ENCODE measurements at regions not wholly inside any gene's neighbourhood (a gene's known extent, or its start where the extent isn't known, plus 50 kb on each side); places are given as distances from the start of the nearest gene placed in this dataset.

GRCh38 chr12:126027825-126028224 is 962.6 kb downstream of the AACS start:
- POLR2A ChIA-PET (ENCODE audit: partially characterized antibody) = no interaction called here
- Histone ChIP-seq H2AFZ (ENCODE audit: low read length) (no peak overlapping the region), H4K20me1 (replicated peaks in 1 of 2; ENCODE audit: control insufficient read depth in 1 of 2, insufficient read depth in 2 of 2, low read length in 2 of 2) (no peaks in the 10 kb centered on the region), H2AK5ac (ENCODE audit: low read depth, low read length) (no peak overlapping the region), H3K23me2 (ENCODE audit: low read depth, low read length) (no peaks in the 10 kb centered on the region), H3K9me3 (ENCODE audit: insufficient read depth in 2 of 2, low read depth in 1 of 2, low read length in 1 of 2) (no peaks in the 10 kb centered on the region), H3K9ac (replicated peaks in 1 of 4; ENCODE audit: extremely low read depth in 1 of 4, low read depth in 3 of 4, low read length in 3 of 4) (no peak overlapping the region), H3K4ac (replicated peaks; ENCODE audit: insufficient read length, low read depth, low read length) (no peak overlapping the region), H4K91ac (replicated peaks; ENCODE audit: insufficient read length, low read length) (no peak overlapping the region), H2BK120ac (replicated peaks; ENCODE audit: low read depth, low read length) (no peak overlapping the region), H3K4me1 (replicated peaks in 1 of 4; ENCODE audit: control insufficient read depth in 3 of 4, insufficient read depth in 4 of 4, low read length in 3 of 4) (no peaks in the 10 kb centered on the region), H2BK15ac (ENCODE audit: low read length) (no peak overlapping the region), H3K4me3 (ENCODE audit: extremely low read depth in 1 of 4, insufficient read depth in 2 of 4, low read depth in 3 of 4, low read length in 4 of 4) (no peak overlapping the region), H3K36me3 (ENCODE audit: control insufficient read depth in 2 of 4, insufficient read depth in 4 of 4, low read length in 3 of 4) (no peaks in the 10 kb centered on the region), H3K27ac (ENCODE audit: low read depth, low read length) (no peak overlapping the region), H3K27me3 (replicated peaks in 1 of 4; ENCODE audit: control insufficient read depth in 3 of 4, extremely low read depth in 1 of 4, insufficient read depth in 3 of 4, low read length in 3 of 4) (no peaks in the 10 kb centered on the region), H3K23ac (ENCODE audit: insufficient read length) (no peak overlapping the region), H3K79me1 (ENCODE audit: low read depth, low read length) (no peaks in the 10 kb centered on the region), H3K4me2 (ENCODE audit: insufficient read depth in 1 of 2, low read depth in 2 of 2, low read length in 2 of 2) (no peak overlapping the region), H3K14ac (ENCODE audit: insufficient read length) (no peak overlapping the region), H3K56ac (replicated peaks; ENCODE audit: insufficient read length, low read depth, low read length) (no peak overlapping the region), H3K79me2 (ENCODE audit: control insufficient read depth in 1 of 2, insufficient read depth in 2 of 2, low read length in 2 of 2) (no peaks in the 10 kb centered on the region), H2BK12ac (ENCODE audit: low read depth, low read length) (no peak overlapping the region), H4K8ac (ENCODE audit: extremely low read depth, insufficient read depth, low read length) (no peak overlapping the region), H2BK5ac (ENCODE audit: low read depth, low read length) (no peak overlapping the region), H3K18ac (ENCODE audit: extremely low read depth, low read length) (no peak overlapping the region), H2BK20ac (ENCODE audit: low read length) (no peak overlapping the region), H4K5ac (ENCODE audit: insufficient read length, low read depth, low read length) (no peak overlapping the region)
- no peak for FAIRE-seq
- CTCF ChIA-PET (ENCODE audit: partially characterized antibody) = interaction anchor here (0.6 kb wide), 2 partner anchors 171 to 637 kb away, joined by 3 to 4 read pairs; no protein-coding TSS in a partner anchor
- 92% methylated on average over 2 of the region's 2 CpGs; no CpG with 5 or more reads in 1 of the 2 experiments for WGBS, 2 experiments (ENCODE audit: extremely low coverage in 1 of 2, insufficient coverage in 1 of 2, insufficient read length in 1 of 2, insufficient replicate concordance in 2 of 2, low coverage in 1 of 2, low lambda C conversion rate in 2 of 2, missing lambda C conversion rate in 1 of 2)
- TF ChIP-seq POLR2A (IDR thresholded peaks at IDR 0.05; ENCODE audit: control extremely low read depth in 1 of 2, low read depth in 2 of 2, low read length in 2 of 2) = no peak
- no peak for TF ChIP-seq SP1 (IDR thresholded peaks at IDR 0.05; ENCODE audit: low read depth, low read length)
- TF ChIP-seq E2F6 (IDR thresholded peaks at IDR 0.05) = no peak
- no peak for TF ChIP-seq TEAD4 (IDR thresholded peaks at IDR 0.05; ENCODE audit: low read depth, low read length)
- no peak for DNase-seq (ENCODE audit: low read depth in 1 of 2, low spot score in 2 of 2)
